Medulla oblongata (tissue), 1 donor: ENCODE measurements at regions not wholly inside any gene's neighbourhood (a gene's known extent, or its start where the extent isn't known, plus 50 kb on each side); places are given as distances from the start of the nearest gene placed in this dataset.

Experiments
- DNase-seq: peaks from one replicate; pipeline ENCODE4 v3.0.0-alpha.2; 2015; ENCODE audit errors: extremely low spot score

DNA sequence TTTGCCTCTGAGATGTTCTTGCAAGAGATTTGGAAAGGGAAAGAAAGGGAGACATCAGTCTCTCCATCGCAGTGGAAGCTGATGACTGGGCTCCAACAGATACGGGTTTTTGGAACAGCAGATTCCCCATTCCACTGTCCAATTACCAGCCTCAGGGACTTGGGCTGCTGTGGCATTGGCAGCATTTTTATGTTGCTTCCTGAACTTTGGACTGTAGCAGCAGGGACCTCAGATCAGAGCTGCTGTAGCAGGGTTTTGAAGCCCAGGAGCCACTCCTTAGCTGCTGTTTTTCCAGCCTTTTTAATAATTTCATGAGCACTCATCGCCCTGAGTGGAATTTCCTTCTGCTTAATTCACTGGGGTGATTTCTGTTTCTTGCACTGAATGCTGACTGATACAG, 135.7 kb upstream of the SLCO3A1 start:
- no peak for DNase-seq

DNA sequence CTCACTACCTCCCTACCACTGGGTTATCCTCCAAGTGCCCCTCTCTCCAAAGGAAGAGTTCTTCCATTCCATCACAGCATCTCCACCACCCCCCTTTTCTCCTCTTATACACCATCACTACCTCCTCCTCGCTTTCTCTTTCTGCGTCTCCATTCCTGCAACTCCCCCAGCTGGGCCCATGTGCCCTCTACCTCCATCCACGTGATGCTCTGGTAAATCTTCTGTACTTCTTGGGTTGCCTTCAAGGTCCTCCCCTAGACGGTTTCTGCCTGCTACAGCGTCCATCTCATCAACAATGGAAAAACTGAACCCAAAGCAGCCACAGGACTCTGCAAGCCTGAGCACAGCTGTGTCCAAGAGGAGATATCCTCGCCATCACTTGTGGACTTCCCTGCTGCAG, 129.5 kb upstream of the SLCO3A1 start:
- no peak for DNase-seq

DNA sequence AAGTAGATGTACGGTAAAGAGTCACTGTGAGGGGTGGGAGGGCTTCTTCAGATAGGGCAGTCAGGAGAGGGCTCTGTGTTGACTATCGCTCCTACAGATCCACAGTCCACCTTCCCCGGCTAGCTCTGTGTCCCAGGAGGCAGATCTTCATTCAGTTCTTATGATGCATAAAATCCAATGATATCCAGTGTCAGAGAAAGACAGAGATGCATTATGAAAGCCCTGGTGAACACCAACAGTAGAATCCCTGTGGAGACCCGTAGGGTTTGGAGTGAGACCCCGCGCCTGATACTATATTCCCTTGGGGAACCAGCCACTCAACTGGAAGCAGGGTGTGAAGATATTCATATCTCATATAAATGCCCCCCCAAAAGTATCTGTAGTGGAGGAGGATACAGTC, 119.8 kb upstream of the SLCO3A1 start:
- DNase-seq, result no peak

DNA sequence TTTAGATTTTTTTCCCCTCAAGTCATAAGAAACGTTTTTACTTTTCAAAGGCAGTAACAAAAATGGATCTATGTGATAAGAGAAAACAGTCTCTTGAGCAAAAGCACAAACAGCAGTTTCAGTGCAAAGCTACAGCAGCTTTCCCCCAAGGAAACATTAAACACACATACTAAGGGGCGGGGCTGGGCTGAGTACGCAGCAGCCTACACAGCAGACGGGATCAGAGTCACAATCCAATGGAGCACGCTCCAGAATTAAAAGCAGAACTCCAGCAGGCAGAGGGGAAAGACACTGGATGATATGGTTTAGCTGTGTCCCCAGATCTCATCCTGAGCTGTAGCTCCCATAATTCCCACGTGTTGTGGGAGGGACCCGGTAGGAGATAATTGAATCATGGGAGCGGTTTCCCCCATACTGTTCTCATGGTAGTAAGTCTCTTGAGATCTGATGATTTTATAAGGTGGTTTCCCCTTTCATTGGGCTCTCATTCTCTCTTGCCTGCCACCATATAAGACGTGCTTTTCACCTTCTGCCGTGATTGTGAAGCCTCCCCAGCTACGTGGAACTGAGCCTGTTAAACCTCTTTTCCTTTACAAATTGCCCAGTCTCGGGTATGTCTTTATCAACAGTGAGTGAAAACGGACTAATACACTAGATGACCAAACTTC, 116.2 kb upstream of the SLCO3A1 start:
- DNase-seq, result no peak

- no peak for DNase-seq
Observed at GRCh38 chr15:91741986-91742385, 111.5 kb upstream of the SLCO3A1 start.

DNA sequence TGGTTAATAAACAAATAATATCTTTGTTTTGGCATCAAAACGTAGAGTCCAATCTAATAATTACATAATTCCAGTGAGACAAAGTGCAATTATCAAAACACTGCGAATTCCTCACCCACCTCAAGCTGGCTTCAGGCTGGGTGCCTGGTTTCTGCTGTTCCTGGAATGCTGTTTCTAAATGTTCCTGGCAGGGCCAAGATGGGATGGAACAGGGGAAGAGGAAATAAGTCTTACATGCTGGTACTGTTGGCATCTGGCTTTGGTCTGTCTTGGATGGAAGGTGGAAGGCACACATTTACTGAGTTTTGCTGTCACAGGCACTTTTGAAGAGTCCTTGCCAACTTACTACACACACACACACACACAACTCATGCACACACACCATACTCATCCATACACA, 101.9 kb upstream of the SLCO3A1 start:
- DNase-seq, result peak; percentile 12

- peak; percentile 37 for DNase-seq
Observed at GRCh38 chr15:91752081-91752785, 101.3 kb upstream of the SLCO3A1 start.

DNA sequence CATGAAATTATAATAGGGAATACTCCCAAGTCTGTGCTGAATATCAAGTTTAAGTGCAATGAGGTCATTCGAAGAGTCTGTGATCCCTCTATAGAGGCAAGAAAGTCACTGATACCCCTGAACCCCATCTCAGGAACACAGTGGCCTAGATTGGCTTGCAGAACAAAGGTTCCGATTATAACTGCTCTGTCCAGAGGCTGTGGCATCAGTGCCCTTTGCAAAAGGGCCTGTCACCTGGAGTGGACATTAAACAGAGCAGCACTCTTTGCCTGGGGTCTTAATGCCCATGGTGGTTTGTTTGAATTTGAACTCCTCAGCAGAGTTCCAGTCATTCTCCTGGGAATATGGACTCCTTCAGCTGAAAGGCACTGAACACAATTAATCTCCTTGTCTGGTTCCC, 93.9 kb upstream of the SLCO3A1 start:
- no peak for DNase-seq

DNA sequence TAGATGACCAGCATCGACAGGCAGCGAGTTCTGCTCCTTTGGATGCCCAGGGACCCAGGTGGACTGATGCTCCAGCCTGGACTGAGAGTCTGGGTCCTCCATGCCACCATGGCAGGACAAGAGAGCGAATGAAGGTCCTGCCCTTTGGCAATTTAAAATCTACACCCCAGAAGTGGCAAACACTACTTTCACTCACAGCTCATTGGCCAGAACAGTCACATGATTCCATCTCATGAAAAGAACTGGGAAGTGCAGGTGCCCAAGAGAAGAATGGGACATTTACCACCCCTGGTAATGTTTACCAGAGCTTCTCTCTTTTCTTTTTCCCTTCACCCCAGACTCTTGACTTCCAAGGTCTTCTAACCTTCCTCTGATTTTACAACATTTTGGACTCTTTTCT, 87.8 kb upstream of the SLCO3A1 start:
- no peak for DNase-seq

- no peak for DNase-seq
Observed at GRCh38 chr15:91769476-91769875, 84.0 kb upstream of the SLCO3A1 start.

DNA sequence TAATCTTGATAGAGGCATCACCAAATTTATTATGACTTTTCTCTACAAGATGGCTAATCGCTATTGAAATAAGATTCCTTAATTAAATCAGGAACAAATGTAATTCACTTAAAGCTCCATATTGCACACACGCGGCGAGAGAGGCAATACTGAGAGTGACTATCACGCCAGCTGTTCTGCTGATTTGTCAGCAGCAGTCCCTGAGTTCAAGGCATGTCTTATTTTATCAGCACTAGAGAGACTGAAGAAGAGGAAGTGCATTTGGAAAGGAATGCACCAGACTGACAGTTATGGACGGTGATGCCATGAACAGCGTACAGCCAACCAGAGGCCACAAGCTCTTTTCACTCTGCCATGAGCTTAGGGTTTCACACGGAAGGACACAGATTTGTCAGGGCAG, 83.6 kb upstream of the SLCO3A1 start:
- no peak for DNase-seq

DNA sequence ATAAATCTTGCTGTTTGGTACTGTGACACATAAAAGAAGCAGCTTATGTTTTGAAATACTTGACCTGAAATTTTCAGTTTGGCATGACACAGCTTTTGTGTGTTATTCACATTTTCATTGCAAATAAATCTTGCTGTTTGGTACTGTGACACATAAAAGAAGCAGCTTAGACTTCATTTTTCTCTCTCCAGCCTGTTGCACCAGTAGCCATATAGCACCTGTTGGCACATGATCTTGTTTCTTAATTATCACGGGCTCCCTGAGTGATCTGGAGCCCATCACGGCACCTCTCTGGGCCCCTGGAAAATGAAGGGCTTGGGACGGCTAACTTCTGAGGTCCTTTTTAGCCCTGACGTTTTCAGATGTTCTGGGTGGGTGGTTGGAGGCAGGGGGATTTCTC, 77.4 kb upstream of the SLCO3A1 start:
- DNase-seq, result no peak

- no peak for DNase-seq
Observed at GRCh38 chr15:91779960-91780359, 73.5 kb upstream of the SLCO3A1 start.

DNA sequence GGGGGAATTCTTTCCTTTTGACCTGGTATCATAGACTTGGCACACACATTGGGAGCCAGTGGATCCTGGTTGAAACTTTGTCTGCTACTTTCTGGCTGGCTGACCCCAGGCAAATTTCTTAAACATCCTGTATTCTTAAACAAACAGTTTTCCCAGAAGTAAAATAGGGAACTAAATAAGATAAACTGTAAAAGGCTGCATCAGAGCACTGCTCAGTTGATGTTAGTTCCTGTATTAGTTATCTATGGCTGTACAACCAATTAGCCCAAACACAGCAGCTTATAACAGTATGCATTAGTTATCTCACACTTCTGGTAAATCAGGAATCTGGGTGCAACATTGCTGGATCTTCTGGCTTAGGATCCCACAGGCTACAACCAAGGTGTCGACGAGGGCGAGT, 73.1 kb upstream of the SLCO3A1 start:
- no peak for DNase-seq

DNA sequence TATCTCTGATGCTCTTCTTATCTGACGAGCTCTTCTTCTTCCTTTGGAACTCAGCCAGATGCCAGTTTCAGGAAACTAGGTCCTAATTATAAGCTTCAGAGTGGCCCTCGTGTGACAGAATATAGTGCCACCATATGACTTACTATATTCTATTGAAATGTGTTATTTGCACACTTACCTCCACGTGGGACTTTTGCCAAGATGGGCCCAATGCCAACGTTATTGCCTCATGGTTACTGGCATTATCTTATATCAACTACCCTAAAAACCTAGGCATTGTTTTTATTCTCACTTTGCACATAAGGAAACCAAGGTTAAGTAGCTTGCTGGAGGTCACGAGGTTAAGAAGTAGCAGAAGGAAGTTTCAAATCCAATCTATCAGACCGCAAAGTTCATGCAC, 71.3 kb upstream of the SLCO3A1 start:
- DNase-seq, result no peak

DNA sequence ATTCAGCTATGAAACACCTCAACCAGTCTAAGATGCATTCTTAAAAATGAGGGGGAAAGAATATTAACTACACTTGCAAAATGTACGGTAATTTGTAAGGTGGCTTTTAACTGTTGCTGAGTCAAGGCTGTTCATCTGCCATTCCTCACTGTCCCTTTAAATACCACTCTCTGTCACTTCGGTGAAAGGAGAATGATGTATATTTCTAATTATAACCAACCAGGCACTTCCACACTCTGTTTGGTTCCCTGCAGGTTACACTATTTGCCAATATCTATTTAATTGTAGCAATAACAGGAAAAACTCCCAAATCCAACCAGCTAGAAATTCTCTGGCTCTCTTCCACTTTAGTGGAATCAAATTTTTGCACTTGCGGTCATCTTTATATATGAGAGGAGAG, 70.5 kb upstream of the SLCO3A1 start:
- DNase-seq, result no peak

DNA sequence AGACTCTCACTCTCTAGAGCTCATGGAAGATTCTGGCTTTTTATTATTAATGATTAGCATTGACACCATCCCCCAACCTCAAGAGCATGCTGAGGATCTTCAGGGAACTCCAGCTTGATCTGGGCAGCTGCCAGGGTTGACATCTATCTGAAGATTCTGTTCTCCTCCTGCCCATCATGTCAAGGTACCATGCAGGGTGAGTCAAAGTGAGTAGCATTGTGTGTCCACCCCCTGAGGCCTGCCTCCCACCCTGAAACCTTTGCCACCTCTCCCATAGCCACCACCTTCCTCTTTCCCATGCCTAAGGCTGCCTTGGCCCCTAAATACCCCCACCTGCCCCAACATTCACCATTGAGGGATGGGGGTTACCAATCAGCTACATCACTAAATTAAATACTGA, 70.1 kb upstream of the SLCO3A1 start:
- DNase-seq, result no peak

DNA sequence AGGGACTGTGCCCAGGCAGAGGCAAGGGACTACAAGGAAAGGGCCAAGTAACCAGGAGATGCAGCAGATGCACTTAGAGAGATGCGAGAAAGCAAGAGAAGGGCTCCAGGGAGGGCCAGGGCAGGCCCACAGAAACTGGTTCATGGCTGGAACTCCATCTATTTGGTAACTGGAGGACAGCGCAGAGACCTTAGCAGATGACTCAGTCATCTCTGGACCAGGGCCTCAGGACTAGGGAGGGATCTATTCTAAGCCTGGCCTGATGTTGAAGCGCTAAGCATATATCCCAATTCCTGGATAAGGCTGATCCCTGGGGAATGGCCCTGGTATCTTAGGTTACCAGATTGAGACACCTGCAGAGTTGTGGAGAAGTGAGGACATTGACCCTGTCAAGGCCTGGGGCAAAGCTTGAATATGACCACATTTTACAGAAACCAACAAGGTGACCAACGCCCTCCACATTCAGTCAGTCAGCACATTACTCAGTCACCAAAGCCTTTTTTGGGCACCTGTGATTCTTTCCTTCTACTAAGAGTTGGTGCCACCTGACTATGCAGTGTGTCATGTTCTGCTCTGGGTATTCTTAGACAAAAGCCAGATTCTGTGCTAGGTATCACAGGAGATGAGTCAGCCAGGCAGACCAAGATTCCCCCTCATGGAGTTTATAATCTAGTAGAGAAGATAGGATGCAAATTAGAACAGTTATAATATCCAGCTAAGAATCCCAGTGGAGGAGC, 68.4 kb upstream of the SLCO3A1 start:
- no peak for DNase-seq

- DNase-seq, result no peak
Observed at GRCh38 chr15:91787198-91787597, 66.3 kb upstream of the SLCO3A1 start.

DNA sequence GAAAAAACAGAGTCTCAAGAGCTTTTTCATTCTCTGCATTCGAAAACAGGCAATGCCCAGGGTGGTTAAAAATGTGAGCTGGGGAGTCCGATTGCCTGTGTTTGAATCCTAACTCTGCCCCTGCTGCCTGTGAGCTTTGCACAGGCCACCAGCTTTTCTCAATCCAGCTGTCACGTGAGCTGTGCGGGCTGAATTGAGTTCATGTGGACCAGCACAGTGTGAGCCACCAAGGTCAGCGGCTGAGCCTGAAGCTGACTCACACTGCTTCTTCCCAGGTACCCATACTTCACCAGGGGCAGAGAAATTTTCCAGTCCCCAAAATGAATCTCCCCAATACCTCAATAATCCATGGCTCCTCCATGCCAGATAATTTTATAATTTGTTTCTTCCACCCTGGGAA, 64.4 kb upstream of the SLCO3A1 start:
- DNase-seq, result no peak

- peak; percentile 45 for DNase-seq
Observed at GRCh38 chr15:91790836-91791235, 62.7 kb upstream of the SLCO3A1 start.

GRCh38 chr15:91793771-91794170, 59.7 kb upstream of the SLCO3A1 start:
- DNase-seq, result no peak

- DNase-seq, result peak; percentile 62
Observed at GRCh38 chr15:91795235-91795634, 58.3 kb upstream of the SLCO3A1 start.
